ENCODE measurements at regions not wholly inside any gene's neighbourhood (a gene's known extent, or its start where the extent isn't known, plus 50 kb on each side); places are given as distances from the start of the nearest gene placed in this dataset.

DNA sequence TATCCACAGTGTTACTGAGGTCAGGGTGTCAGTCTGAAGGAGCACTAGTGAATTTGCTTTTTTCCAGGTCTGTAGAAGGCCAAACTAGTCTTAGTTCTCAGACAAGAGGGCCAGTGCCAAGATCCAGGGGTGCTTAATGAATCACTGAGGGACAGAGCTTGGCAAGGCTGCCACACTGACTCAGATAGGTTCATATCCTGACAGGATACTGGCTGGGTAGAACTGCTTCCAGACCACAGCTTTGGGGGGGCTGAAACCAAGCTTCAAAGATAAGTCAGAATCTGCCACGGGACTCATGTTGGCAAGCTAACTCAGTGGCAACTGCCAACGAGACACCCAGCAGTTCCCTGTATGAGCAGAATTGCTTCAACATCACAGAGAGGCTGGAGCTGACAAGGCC, 1125.4 kb downstream of the EFNA5 start:
- TF ChIP-seq CTCF (IDR thresholded peaks at IDR 0.05) (no peak), POLR2A (IDR thresholded peaks at IDR 0.05) (no peak)

All from right lobe of liver (tissue), 4 donors.